IPS-NIHi7 (cell line): ENCODE measurements at regions not wholly inside any gene's neighbourhood (a gene's known extent, or its start where the extent isn't known, plus 50 kb on each side); places are given as distances from the start of the nearest gene placed in this dataset.
A peak's percentile ranks its signal among the peaks of the same experiment; 100 is the strongest.
"Not testable (repeated sequence)": the region's sequence is repeated elsewhere in the genome, so short reads cannot be mapped to it uniquely, and the experiment has no call there.

Source experiments
- DNase-seq: peaks from one replicate; pipeline ENCODE4 v3.0.0; 2012; ENCODE audit warnings: mixed read lengths; ENCODE audit errors: extremely low spot score

- no peak for DNase-seq
These were observed 162.7 kb upstream of the CDK1 start for GRCh38 chr10:60615541-60615940.

- DNase-seq = no peak
These were observed 163.9 kb upstream of the CDK1 start for GRCh38 chr10:60614363-60614762.

- no peak for DNase-seq
These were observed 164.8 kb upstream of the CDK1 start for GRCh38 chr10:60613434-60613833.

DNA sequence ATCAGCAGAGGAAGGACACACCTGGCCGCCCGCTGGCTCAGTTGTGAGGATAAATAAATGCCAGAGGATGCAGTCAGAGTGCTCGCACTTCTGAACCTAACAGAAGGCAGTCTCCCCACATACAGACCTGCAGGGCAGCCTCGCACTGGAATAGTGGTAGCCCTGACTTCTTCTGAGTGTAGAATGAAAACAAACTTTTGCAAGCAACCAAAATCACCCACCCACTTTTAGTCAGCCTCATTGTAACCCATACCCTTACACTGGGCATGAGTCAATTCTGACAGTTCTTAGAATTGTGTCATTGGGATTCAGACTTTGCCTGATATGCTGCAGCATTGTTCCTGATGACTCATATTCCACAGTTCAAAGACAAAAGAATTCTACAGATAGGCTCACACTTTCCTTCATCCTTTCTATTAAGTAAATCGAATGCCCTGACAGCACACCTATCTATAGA is 167.0 kb upstream of the CDK1 start:
- DNase-seq = peak; percentile 18

DNA sequence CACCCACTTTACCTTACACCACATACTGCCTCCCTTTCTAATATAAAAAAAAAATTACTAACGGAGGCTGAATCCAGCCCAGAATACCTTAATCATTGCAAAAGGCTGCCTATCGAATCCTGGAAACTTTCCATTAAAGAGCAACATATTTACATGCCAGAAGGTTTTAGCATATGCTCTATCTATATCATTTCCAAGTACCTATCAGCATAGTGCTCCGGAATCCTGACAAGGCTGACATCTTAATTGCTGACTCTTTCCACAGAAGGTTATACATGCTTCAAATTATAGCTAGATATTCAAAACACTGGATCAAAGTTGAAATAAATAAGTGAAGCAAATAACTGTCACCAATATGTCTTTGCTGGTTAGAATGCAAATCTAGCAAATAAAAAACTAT is 170.9 kb upstream of the CDK1 start:
- DNase-seq = no peak

- DNase-seq = no peak
These were observed 171.8 kb upstream of the CDK1 start for GRCh38 chr10:60606343-60607080.

- no peak for DNase-seq
These were observed 172.8 kb upstream of the CDK1 start for GRCh38 chr10:60605476-60605875.

- DNase-seq = no peak
These were observed 173.9 kb upstream of the CDK1 start for GRCh38 chr10:60604342-60604741.

GRCh38 chr10:60597513-60597912 is 180.8 kb upstream of the CDK1 start:
- DNase-seq = no peak

GRCh38 chr10:60595852-60596251 is 182.4 kb upstream of the CDK1 start:
- no peak for DNase-seq

DNA sequence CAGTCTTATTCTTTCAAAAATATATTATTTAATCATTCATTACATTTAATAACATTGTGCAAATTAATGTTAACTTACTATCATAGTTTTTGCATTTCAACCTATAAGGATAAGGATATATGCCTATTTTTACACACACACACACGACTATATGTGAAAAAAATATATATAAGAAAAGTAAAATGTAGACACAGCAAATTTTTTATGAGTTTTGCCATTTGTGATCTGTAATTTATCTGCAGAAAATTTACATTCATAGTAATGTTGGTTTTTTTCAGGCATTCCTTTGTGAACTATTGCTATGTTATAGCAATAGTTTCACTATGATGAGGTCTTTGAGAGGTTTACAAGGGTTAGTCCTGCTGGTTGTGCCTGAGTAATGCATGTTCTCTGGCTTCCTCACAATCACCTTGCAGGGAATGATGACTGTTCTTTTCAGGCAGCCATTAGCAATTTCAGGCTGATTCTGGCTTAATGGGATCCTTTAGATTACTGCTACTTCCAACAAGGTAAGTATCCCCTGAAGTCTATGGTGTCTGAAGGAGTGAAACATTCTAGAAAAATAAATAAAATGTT is 183.7 kb upstream of the CDK1 start:
- DNase-seq = peak; percentile 38

DNA sequence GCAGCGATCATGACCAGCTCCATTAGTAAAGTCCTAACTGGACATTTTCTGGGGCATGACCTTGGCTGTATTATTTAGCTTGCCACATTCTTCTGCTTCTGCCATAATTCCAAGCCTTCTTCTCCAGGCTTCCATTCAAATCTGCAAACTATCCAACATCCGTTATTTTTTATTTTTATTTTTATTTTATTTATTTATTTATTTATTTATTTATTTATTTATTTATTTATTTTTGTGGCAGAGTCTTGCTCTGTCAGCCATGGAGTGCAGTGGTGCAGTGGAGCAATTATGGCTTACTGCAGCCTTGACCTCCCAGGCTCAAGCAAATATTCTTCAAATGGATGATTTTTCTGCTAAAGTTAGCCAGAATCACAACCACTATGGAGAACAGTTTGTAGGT is 187.2 kb upstream of the CDK1 start:
- DNase-seq = no peak

GRCh38 chr10:60589376-60589775 is 188.9 kb upstream of the CDK1 start:
- no peak for DNase-seq

- not testable (repeated sequence) for DNase-seq
These were observed 192.1 kb upstream of the ANK3 start for GRCh38 chr10:60581782-60582181.

GRCh38 chr10:60578217-60578616 is 188.5 kb upstream of the ANK3 start:
- DNase-seq = no peak

DNA sequence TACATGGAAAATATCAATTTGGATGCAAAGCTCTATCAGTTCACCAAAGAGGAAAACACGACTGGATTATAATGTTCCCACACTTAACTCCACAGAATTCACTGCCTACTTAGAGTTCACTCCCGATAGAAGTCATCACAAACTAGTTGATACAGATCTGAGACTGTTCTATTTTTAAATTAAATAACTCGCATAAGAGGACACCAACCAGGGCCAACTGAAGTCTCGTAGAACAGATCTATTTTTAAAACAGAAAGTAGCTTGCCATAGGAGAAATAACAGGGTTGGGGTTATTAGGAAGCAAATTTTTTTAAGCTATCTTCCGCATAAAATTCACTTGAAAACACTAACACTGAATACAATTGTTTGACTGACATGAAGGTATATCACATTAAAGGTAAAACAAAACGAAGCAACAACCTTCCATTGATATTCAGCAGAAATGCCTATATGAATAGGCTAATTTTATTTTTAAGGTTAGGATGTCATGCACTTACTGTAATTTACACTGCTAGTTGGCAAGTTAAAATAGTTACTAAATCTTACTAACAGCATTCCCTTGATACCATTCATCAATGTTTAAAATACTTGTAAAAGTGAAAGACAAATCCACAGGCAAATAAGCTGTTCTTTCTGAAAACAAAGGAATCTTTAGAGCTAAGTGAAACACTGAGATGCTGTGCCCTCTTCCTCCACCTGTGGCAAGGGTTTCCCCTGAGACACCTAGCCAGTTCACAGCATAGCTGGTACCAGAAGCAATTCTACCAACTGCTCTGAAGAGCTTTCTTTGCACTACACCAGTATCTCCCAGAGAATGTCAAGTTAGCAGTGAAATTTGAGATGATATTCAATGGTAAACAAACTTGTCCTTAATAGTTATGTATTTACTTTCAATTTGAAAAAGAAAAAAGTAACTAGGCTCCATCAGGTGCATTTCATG is 186.7 kb upstream of the ANK3 start:
- no peak for DNase-seq

- no peak for DNase-seq
These were observed 185.4 kb upstream of the ANK3 start for GRCh38 chr10:60575105-60575504.

DNA sequence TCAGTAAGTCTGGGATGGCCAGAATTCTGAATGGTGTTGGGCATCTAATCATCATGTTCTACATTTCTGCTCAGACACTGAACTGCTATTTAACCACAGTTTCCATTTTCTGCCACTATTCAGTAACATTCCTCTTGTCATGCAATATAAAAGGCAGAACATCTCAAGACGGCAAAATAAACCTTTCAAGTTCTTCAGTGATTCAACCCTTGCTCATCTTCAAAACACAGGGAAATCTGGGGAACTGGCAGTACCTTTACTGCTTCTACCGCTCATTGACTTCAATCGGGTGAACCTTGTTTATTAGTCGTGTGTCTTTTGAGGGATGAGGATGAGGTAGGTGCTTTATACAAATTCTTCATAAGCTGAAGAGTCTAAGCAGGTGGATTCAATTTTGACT is 184.7 kb upstream of the ANK3 start:
- no peak for DNase-seq

DNA sequence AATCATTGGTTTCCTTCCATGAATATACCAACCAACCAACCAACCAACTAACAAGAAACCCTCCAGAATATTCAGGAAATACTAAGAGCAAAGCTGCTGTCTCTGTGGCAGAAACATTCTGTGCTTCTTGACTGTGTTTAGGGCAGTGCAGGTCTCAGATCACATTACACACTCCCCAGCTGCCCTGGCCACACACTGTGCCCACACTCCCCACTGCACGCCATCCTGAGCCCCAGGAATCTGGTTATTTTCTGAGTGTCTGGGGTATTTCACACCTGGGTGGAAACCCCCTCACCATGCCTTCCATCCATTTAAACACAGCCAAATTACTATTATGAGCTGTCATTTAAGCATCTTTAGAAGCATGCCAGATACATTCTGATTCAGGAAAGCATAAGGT is 183.7 kb upstream of the ANK3 start:
- DNase-seq = no peak

- peak; percentile 60 for DNase-seq
These were observed 183.0 kb upstream of the ANK3 start for GRCh38 chr10:60572511-60573194.

- no peak for DNase-seq
These were observed 181.2 kb upstream of the ANK3 start for GRCh38 chr10:60570896-60571295.

GRCh38 chr10:60570272-60570865 is 180.7 kb upstream of the ANK3 start:
- no peak for DNase-seq
